Pulmonary artery endothelial cell (primary cell): ENCODE measurements at regions not wholly inside any gene's neighbourhood (a gene's known extent, or its start where the extent isn't known, plus 50 kb on each side); places are given as distances from the start of the nearest gene placed in this dataset.

Experiments used
- DNase-seq: peaks from one replicate; pipeline ENCODE4 v3.0.0-alpha.2; 2011; ENCODE audit warnings: low read depth, low spot score

DNA sequence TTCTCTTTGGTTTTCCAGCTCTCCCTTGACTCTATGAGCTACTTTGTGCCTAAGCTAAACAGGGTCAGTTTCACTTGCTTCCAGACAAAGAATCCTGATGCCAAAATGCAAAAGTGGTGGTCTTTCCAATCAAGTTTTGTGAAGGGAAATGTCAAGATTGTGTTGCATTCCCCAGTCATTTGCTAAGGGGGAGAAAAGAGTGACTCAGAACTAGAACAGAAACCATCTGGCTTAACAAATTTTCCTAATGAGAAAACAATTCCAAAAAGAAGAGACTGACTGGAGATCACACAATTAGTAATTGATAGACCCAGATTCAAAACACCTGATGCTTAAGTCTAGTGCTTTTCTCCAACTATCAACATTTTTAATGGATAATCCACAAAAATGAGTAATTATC is 235.1 kb upstream of the DIO2 start:
- DNase-seq, result no peak

DNA sequence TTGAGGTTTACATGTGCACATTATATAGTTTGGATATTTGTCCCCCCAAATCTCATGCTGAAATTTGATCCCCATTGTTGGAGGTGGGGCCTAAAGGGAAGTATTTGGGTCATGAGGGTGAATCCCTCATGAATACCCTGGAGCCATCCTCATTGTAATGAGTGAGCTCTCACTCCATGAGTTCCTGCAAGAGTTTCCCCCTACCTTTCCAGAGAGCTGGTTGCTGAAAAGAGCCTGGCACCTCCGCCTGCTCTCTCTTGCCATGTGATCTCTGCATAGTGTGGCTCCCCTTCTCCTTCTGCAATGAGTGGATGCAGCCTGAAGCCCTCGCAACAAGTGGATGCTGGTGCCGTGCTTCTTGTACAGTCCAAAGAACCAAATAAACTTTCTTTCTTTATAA is 234.3 kb upstream of the DIO2 start:
- DNase-seq, result no peak

- DNase-seq, result no peak
These were observed 223.4 kb upstream of the DIO2 start for GRCh38 chr14:80434574-80435321.

DNA sequence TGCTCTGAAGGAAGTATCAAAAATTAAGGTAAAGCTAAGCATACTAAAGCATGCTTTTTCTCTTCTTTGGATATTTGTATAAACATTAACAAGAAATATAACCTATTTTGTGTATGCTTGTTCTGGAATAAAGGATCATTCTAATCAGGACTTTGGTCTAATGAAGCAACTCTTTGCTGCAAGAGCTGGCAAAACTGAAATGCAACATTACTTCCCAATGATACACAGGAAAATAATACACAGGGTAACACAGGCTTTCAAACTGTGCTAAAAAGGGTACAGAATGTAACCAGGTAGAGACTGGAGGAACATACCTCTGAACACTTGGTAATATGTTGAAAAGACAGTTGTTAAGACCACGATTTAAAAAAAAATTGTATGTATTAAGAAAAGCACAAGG is 222.5 kb upstream of the DIO2 start:
- no peak for DNase-seq

- peak; percentile 3 for DNase-seq
These were observed 217.4 kb upstream of the DIO2 start for GRCh38 chr14:80428671-80429070.

DNA sequence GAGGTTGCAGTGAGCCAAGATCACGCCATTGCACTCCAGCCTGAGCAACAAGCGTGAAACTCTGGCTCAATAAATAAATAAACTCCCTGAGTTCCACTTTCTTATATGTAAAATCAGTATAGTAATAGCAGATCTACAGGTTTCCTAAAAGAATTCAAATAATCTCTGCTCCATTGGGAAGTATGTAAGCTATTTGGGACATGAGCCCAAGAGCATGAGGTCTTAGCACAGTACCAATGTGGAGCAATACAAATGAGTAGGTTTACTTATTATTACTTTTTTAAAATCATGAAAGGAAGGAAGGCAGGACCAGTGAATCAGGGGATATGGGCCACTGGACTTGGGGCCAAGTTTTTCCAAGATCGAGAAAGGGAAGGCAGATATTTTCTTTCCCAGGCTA is 216.9 kb upstream of the DIO2 start:
- no peak for DNase-seq

DNA sequence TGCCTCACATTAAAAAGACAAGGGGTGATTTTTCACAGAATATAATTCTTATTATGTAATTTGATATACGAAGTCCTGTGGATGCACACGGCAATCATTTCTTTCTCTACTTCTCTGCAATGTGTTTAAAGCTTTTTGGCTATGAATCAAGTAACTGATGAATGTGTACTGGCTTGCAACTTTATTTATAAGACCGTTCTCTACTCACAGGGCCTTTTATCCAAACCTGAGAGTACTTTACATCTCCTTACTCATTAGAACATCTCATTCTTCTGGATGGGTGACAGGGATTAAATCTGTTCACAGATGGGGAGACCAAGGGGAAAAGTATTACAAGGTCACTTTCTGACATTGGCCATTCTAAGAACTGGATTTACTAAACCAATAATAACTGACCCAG is 215.8 kb upstream of the DIO2 start:
- DNase-seq, result no peak

DNA sequence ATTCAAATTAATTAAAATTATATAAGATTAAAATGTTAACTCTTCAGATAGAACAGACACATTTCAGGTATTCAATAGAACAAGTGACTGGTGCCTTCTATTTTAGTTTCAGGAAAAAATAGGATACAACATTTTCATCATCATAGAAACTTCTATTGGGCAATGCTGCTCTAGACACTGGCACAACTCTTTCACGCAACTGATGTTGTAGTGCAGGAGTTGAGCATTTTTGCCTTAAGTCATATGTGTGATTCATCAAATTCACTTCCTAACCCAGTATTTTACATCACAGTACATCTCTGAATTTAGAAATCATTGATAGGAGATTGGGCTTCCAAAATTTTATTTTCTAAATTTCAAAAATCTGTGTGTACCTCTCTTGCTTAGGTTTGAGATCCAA is 215.4 kb upstream of the DIO2 start:
- DNase-seq, result no peak

GRCh38 chr14:80425686-80426085 is 214.4 kb upstream of the DIO2 start:
- peak; percentile 49 for DNase-seq

GRCh38 chr14:80419769-80420168 is 208.5 kb upstream of the DIO2 start:
- DNase-seq, result no peak

DNA sequence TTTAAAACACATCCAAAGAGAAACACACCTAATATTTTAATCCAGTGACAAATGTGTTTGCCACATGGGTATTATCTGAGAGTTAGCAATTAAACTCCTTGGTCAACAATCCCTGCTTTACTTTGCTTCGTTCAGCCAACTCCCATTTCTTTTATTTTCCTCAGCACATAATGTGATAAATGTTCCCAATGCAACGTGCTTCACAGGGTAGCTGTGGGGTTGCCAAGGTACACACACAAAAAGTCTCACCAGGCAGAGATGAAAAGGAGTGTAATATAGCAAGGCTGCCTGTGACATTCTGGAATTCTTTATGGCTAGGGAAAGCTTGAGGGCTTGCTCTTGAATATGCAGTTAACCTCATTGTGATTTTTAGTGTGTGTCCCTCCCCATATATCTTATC is 208.0 kb upstream of the DIO2 start:
- no peak for DNase-seq

GRCh38 chr14:80415636-80416035 is 204.3 kb upstream of the DIO2 start:
- no peak for DNase-seq

DNA sequence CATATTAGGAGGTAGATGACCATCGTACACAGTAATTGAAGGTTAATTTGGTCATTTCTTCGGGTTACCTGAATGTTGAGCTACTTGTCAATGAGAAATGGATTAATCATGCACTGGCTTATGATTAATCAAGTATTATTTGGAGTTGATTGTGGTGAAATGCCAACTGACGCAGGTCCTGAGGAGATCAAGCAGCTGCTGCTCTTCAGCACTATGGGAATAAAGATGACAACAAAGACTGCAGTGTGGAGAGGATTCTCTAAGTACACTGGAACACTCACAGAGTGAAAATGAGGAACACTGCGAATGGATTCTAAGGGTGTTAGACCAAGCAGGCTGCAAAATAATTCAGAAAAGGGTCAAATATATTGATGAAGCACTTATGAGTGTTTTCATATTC is 202.8 kb upstream of the DIO2 start:
- DNase-seq, result no peak

DNA sequence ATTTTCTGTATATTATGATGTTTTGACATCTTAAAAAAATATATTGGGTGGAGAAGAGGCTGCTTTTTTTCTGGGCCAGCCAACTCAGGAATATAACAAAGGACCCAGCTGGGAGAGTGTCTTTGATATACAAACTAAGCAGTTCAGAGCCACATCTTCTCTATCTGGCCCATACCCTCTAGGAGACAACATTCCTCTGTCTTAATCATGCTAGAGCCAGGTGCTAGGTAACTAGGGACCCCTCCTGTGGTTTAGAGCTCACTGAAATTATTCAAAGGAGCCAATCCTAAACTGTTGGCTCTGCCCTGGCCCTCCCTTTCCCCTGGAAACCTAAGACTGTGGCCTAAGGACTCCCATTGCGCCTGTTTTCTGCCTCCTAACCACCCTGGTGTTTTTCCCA is 193.1 kb upstream of the DIO2 start:
- DNase-seq, result no peak

DNA sequence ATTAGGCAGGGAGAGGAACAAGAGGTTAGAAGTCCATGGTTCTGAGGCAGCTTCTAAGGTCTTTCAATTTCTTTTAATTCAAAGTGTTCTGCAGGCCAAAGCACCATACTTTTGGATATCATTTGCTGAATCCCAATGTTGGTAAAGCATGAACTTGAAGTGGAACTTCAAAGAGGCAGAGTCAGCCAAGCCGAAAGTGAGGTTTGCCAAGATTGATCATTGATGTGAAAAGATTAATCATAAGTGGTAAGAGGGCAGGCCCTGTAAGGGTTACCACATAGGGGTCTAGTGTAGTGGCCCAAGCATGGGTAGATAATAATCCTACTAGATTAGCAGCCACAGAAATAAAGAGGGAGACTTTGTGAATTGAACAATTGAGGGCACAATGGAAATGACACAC is 191.7 kb upstream of the DIO2 start:
- no peak for DNase-seq

GRCh38 chr14:80395031-80395430 is 183.7 kb upstream of the DIO2 start:
- DNase-seq, result no peak

DNA sequence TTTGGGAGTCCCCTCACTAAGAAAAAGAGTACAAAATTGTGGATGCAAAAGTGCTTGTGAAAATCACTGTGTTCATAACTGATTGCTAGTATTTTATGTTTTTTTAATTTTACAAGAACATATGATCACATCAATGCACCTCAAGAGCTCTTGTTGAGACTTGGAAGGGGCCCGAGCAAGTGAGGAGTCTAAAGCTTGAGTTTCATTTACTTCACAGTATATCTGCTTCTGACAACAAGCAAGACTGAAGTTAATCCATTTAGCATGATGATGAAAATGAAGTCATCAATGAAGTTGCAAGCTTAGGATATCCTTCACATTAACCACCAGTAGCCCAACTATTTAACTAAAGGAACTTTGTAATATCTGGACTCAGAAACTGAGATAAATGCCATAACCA is 182.5 kb upstream of the DIO2 start:
- no peak for DNase-seq

DNA sequence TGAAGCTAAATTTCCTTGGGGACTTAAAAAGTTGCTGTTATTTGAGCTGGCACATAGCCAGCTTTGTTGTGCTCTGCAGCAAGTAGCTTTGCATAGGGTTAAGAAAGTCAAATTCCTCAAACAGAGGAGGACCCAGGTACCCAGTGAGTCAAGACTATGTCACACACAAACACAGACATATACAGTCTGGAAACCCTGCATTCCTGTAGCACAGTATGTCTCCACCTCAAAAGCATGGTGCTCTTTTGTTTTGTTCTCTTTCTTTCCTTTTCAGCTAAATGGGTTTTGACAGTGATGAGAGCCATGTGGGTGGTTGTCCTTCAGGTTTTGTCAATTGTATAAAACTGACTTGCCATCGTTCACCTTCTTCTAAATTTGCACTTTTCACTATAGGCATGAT is 179.6 kb upstream of the DIO2 start:
- no peak for DNase-seq

DNA sequence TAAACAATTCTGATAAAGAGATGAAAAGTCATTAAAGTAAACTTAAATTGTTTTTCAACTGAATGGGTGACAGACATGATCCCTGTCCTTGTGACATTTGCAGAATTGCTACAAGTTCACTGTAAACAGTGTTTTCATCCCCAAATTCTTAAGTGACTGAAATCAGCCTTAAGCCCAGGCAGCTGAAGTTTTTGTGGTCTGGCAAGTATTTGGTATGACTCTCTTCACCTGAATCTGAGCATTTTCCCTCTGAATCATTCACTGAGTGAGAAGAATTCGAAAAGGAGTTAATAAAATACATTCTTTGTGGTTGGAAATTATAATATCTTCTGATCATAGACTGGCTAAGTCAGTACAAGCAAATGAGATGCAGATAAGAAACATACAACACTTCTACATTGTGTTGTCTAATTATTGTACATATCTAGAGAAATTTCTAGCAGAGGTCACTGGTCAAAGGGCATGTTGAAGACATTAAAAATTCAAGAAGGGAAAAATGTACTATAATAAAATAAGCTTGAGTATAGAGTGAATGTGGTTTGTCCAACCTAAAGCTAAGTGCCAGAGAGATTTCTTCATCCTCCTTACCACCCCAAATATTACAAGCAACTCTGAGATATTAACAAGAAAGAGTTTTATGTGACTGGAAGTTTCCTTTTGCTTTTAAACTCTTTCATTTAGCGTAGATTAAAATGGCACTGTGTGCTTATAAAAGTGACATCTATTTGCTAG is 177.8 kb upstream of the DIO2 start:
- DNase-seq, result no peak

- DNase-seq, result no peak
These were observed 176.3 kb upstream of the DIO2 start for GRCh38 chr14:80387563-80387981.

DNA sequence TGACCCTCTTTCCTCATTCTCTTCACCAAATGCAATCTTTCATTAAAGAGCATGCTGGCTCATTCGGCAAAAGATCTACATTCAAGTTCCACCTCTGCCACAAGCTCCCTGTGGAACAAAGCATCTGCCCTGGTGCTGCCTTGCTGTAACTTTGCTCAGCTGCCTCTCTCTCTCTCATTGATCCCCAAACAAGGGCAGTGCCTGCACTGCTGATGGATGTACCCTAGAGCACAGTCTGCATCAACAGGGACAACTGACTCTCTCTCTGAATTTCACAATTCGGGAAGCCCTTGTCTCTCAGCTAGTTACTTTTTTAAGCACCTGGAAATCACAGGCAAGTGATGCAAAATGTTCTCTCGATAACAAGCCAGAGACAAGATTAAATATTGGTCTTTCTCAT is 174.0 kb upstream of the DIO2 start:
- no peak for DNase-seq

DNA sequence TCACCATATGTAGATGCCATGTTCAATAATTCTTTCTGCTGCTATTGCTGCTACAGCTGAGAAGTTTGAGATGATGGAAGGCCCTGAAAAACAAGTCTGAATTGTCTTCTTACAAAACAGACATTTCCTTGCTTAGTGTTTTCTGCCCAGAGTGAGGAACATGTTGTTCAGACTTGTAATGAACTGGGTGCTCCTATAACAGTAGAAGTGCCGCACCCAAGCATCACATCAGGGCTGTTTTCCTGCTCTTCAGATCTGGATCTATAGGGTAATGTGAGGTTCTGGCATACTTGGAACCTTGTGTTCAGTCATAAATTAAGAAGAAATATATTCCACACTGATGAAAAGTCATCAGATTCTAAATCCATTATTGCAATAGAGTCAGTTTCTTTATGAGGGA is 171.9 kb upstream of the DIO2 start:
- DNase-seq, result no peak

GRCh38 chr14:80381807-80382363 is 170.6 kb upstream of the DIO2 start:
- no peak for DNase-seq
